Activated CD8-positive, alpha-beta T cell treated with anti-CD3 and anti-CD28 coated beads for 36 hours (primary cell): ENCODE measurements at regions not wholly inside any gene's neighbourhood (a gene's known extent, or its start where the extent isn't known, plus 50 kb on each side); places are given as distances from the start of the nearest gene placed in this dataset.

ENCODE experiments used
- ATAC-seq: fragments of 200-7000 bp; cut with Tn5 transposase; one replicate; pipeline ENCODE4 v1.10.0; 2021; ENCODE audit warnings: mild to moderate bottlenecking, moderate library complexity
- CTCF ChIA-PET: fragments of 350-600 bp; sonication (Branson Sonifier 250); formaldehyde crosslinking; loops from one replicate; lab custom pipeline; 2021; ENCODE audit warnings: antibody characterized with exemption; lab: Charles Lee
- POLR2A ChIA-PET: fragments of 350-600 bp; sonication (Branson Sonifier 250); formaldehyde crosslinking; loops from one replicate; lab custom pipeline; 2021; ENCODE audit warnings: antibody characterized with exemption; lab: Charles Lee
- DNase-seq: peaks from one replicate; pipeline ENCODE4 v3.0.0-alpha.2; 2020
- H3K27ac Mint-ChIP-seq: one replicate; pipeline ENCODE4 v1.8.0; 2021; ENCODE audit warnings: mild to moderate bottlenecking, mixed read lengths
- H3K27me3 Mint-ChIP-seq: one replicate; pipeline ENCODE4 v1.8.0; 2021; ENCODE audit warnings: mixed read lengths
- H3K36me3 Mint-ChIP-seq: one replicate; pipeline ENCODE4 v1.8.0; 2021; ENCODE audit warnings: low read depth, mixed read lengths
- H3K4me1 Mint-ChIP-seq: one replicate; pipeline ENCODE4 v1.8.0; 2021; ENCODE audit warnings: low read depth, mixed read lengths
- H3K4me3 Mint-ChIP-seq: one replicate; pipeline ENCODE4 v1.8.0; 2021; ENCODE audit warnings: mild to moderate bottlenecking, moderate library complexity, mixed read lengths
- H3K9me3 Mint-ChIP-seq: one replicate; pipeline ENCODE4 v1.8.0; 2021; ENCODE audit warnings: mixed read lengths
- intact Hi-C: fragments of 100-400 bp; cut with micrococcal nuclease; formaldehyde crosslinking; loops from one replicate; pipeline ENCODE4 v1.10.0; 2022
- TF ChIP-seq, protein P1 (sequence below): fragments of 200-600 bp; IDR thresholded peaks from one replicate; pipeline ENCODE4 v1.8.0; 2022; ENCODE audit warnings: antibody characterized with exemption, mild to moderate bottlenecking

DNA sequence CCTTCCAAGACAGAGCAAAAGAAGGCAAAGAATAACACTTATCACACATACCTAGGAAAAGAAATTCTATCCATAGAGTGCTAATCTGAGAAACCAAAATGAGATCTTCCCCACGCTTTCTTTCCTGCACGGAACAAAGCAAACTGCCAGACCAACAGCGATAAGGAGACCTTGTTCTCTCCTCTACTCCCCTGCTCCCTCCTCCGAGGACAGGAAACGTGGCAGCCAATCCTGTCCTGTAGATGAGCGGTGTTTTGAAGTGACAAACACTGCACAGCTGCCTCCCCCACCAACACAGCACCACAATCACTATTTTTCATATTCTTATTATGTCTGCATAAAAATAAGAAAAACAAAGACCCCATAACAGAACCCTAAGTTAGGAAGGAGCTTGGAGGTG lies 113.9 kb upstream of the IRS2 start:
- Mint-ChIP-seq H3K4me3 (no peak overlapping the region), H3K4me1 (no peaks in the 10 kb centered on the region), H3K27ac (no peak overlapping the region), H3K27me3 (peaks cover 6% of the 10 kb centered on the region), H3K9me3 (no peaks in the 10 kb centered on the region), H3K36me3 (no peaks in the 10 kb centered on the region)
- CTCF ChIA-PET, result interaction anchor here (1.0 kb wide), 1 partner anchor 19 kb away, joined by 3 read pairs; no protein-coding TSS in a partner anchor
- no peak for ATAC-seq
- POLR2A ChIA-PET, result no interaction called here
- intact Hi-C loops, result no loop called here
- TF ChIP-seq, protein P1, sequence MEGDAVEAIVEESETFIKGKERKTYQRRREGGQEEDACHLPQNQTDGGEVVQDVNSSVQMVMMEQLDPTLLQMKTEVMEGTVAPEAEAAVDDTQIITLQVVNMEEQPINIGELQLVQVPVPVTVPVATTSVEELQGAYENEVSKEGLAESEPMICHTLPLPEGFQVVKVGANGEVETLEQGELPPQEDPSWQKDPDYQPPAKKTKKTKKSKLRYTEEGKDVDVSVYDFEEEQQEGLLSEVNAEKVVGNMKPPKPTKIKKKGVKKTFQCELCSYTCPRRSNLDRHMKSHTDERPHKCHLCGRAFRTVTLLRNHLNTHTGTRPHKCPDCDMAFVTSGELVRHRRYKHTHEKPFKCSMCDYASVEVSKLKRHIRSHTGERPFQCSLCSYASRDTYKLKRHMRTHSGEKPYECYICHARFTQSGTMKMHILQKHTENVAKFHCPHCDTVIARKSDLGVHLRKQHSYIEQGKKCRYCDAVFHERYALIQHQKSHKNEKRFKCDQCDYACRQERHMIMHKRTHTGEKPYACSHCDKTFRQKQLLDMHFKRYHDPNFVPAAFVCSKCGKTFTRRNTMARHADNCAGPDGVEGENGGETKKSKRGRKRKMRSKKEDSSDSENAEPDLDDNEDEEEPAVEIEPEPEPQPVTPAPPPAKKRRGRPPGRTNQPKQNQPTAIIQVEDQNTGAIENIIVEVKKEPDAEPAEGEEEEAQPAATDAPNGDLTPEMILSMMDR, result no peak
- DNase-seq, result no peak

DNA sequence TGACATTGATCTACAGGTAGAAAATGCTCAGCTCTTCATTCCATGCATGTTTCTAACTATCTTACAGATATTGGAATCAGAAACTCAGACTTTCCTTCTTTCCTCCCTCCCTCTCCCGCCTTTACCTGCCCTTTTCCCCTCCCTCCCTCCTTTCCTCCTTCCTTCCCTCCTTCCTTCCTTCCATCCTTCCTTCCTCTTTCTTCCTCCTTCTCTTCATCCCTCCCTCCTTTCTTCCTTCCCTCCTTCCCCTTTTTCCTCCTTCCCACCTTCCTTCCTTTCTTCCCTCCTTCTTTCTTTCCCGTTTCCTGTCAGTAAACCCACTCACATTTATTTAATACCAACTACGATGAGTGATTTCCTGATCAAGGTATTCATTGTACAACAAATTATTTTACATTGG lies 113.4 kb upstream of the IRS2 start:
- no peaks in the 10 kb centered on the region for H3K4me1 Mint-ChIP-seq
- no peak overlapping the region for H3K4me3 Mint-ChIP-seq
- intact Hi-C loops, result no loop called here
- DNase-seq, result no peak
- ChIA-PET POLR2A (no interaction called here), CTCF (no interaction called here)
- ATAC-seq, result no peak
- peaks cover 6% of the 10 kb centered on the region for H3K27me3 Mint-ChIP-seq
- no peak overlapping the region for H3K27ac Mint-ChIP-seq
- no peaks in the 10 kb centered on the region for H3K9me3 Mint-ChIP-seq
- no peaks in the 10 kb centered on the region for H3K36me3 Mint-ChIP-seq
- TF ChIP-seq, protein P1, result no peak

DNA sequence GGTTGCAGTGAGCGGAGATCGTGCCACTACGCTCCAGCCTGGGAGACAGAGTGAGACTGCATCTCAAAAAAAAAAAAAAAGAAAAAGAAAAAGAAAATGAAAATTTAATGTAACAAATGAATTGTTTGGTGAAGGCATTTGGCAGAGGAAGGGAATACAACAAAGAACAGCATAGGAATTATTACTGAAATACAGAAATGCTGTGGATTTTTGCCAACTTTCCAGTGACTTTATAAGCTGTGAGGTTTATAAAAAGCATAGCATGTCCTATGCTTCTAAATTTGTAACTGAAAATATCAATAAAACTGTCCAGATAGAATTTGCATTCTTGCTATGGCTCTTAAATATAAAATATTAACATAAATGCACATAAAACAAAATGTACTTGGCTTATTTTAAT lies 112.9 kb upstream of the IRS2 start:
- ChIA-PET POLR2A (no interaction called here), CTCF (no interaction called here)
- H3K4me3 Mint-ChIP-seq, result no peak overlapping the region
- peaks cover 6% of the 10 kb centered on the region for H3K27me3 Mint-ChIP-seq
- no peak for DNase-seq
- TF ChIP-seq, protein P1, result no peak
- H3K36me3 Mint-ChIP-seq, result no peaks in the 10 kb centered on the region
- ATAC-seq, result no peak
- intact Hi-C loops, result no loop called here
- H3K4me1 Mint-ChIP-seq, result no peaks in the 10 kb centered on the region
- H3K27ac Mint-ChIP-seq, result no peak overlapping the region
- H3K9me3 Mint-ChIP-seq, result no peaks in the 10 kb centered on the region

DNA sequence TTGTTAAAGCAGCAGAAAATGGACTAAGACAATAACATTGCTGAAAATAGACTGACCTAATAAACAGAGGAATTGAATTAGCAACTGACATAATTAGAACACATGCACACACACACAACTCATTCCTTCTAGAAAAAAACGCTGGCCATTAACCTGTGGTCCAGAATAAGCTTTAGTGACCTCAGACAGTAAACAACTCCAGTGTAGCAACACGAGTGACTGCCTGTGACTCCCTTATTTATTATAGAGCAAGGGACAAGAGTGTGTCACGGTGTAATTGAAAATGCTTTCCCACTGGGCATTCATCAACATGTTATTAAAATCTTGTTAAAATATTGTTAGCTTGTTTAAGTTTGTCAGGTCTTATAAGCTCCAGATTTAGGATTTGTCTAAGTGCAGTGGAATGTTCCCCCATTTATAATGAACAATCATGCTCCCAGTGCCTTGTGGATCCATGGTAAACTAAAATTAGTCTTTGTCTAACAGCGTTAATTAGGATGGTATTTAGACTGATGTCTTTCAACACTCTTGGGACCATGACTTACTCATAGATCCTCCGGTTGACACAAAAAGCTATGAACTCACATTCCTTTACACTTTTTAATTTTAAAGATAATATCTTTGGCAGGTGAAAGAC lies 111.7 kb upstream of the IRS2 start:
- peaks cover 10% of the 10 kb centered on the region for H3K27me3 Mint-ChIP-seq
- TF ChIP-seq, protein P1, result no peak
- POLR2A ChIA-PET, result no interaction called here
- no peak overlapping the region for H3K4me3 Mint-ChIP-seq
- intact Hi-C loops, result no loop called here
- ATAC-seq (no peak), DNase-seq (no peak)
- no peak overlapping the region for H3K27ac Mint-ChIP-seq
- H3K9me3 Mint-ChIP-seq, result no peaks in the 10 kb centered on the region
- no peaks in the 10 kb centered on the region for H3K36me3 Mint-ChIP-seq
- H3K4me1 Mint-ChIP-seq, result no peaks in the 10 kb centered on the region
- CTCF ChIA-PET, result no interaction called here

DNA sequence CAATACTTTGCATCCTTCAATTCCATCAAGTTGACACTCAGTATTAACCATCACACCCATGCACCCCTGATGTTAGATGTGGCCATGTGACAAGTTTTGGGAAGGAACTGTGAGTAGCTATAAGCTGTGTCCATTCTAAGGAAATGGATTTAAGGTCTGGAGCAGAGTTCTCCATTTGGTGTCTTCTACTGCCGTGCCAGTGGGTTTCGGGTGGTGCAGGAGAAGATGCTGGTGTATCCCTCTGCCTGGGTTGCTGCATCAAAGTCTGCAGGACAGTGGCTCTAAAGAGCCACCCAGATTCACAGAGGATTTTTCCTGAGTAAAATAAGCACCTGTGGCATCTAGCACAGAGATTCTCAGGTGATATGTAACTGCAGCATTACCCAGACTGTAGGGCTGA lies 105.7 kb upstream of the IRS2 start:
- no peaks in the 10 kb centered on the region for H3K4me1 Mint-ChIP-seq
- no peak for DNase-seq
- intact Hi-C loops, result no loop called here
- no peaks in the 10 kb centered on the region for H3K36me3 Mint-ChIP-seq
- no peak overlapping the region for H3K4me3 Mint-ChIP-seq
- POLR2A ChIA-PET, result no interaction called here
- ATAC-seq, result no peak
- peaks cover 4% of the 10 kb centered on the region for H3K9me3 Mint-ChIP-seq
- peaks cover 3% of the 10 kb centered on the region for H3K27me3 Mint-ChIP-seq
- no peak overlapping the region for H3K27ac Mint-ChIP-seq
- TF ChIP-seq, protein P1, result no peak
- CTCF ChIA-PET, result no interaction called here
